KOPT-K1 (cell line): ENCODE measurements at regions not wholly inside any gene's neighbourhood (a gene's known extent, or its start where the extent isn't known, plus 50 kb on each side); places are given as distances from the start of the nearest gene placed in this dataset.
"Not testable (repeated sequence)": the region's sequence is repeated elsewhere in the genome, so short reads cannot be mapped to it uniquely, and the experiment has no call there.

Experiments
- H3K27ac ChIP-seq: fragments of 200-600 bp; sonication (generic); 2 replicates; pipeline ENCODE4 v1.5.1; 2016; ENCODE audit warnings: antibody characterized with exemption, mild to moderate bottlenecking, low read depth, low read length; ENCODE audit not compliant: poor library complexity, severe bottlenecking
- H3K36me3 ChIP-seq: fragments of 200-600 bp; sonication (generic); 2 replicates; pipeline ENCODE4 v1.5.1; 2017; ENCODE audit warnings: antibody characterized with exemption, mild to moderate bottlenecking, low read length, moderate library complexity; ENCODE audit not compliant: insufficient read depth
- H3K9me3 ChIP-seq: fragments of 200-600 bp; sonication (generic); 2 replicates; pipeline ENCODE4 v1.5.1; 2017; ENCODE audit warnings: antibody characterized with exemption, low read length, mild to moderate bottlenecking; ENCODE audit not compliant: insufficient read depth, poor library complexity, severe bottlenecking

GRCh38 chrX:43380704-43381103 is 275.4 kb upstream of the MAOA start:
- no peaks in the 10 kb centered on the region for H3K36me3 ChIP-seq
- H3K9me3 ChIP-seq: no peaks in the 10 kb centered on the region

GRCh38 chrX:43386875-43387274 is 269.2 kb upstream of the MAOA start:
- Histone ChIP-seq H3K36me3 (no peaks in the 10 kb centered on the region), H3K9me3 (no peaks in the 10 kb centered on the region), H3K27ac (no peak overlapping the region)

More at GRCh38 chrX:43380704-43381103, 275.4 kb upstream of the MAOA start:
- H3K27ac ChIP-seq: no peak overlapping the region

- no peak overlapping the region for H3K27ac ChIP-seq
- no peaks in the 10 kb centered on the region for H3K36me3 ChIP-seq
- H3K9me3 ChIP-seq: no peaks in the 10 kb centered on the region
Measured at GRCh38 chrX:43405191-43405590, 250.9 kb upstream of the MAOA start.

GRCh38 chrX:43423876-43424275 is 232.2 kb upstream of the MAOA start:
- no peaks in the 10 kb centered on the region for H3K9me3 ChIP-seq
- H3K27ac ChIP-seq: no peak overlapping the region
- no peaks in the 10 kb centered on the region for H3K36me3 ChIP-seq

- H3K9me3 ChIP-seq: no peaks in the 10 kb centered on the region
- H3K36me3 ChIP-seq: no peaks in the 10 kb centered on the region
- H3K27ac ChIP-seq: no peak overlapping the region
Measured at GRCh38 chrX:43436517-43436916, 219.6 kb upstream of the MAOA start.

- Histone ChIP-seq H3K27ac (no peak overlapping the region), H3K9me3 (peaks cover under 1% of the 10 kb centered on the region), H3K36me3 (no peaks in the 10 kb centered on the region)
Measured at GRCh38 chrX:43446752-43447151, 209.3 kb upstream of the MAOA start.

- no peaks in the 10 kb centered on the region for H3K36me3 ChIP-seq
- no peak overlapping the region for H3K27ac ChIP-seq
- peaks cover 16% of the 10 kb centered on the region for H3K9me3 ChIP-seq
Measured at GRCh38 chrX:43448688-43449087, 207.4 kb upstream of the MAOA start.

GRCh38 chrX:43450355-43450754 is 205.7 kb upstream of the MAOA start:
- H3K9me3 ChIP-seq: peaks cover 16% of the 10 kb centered on the region
- H3K27ac ChIP-seq: no peak overlapping the region
- no peaks in the 10 kb centered on the region for H3K36me3 ChIP-seq

GRCh38 chrX:43451976-43452686 is 204.0 kb upstream of the MAOA start:
- H3K9me3 ChIP-seq: peaks cover 16% of the 10 kb centered on the region
- not testable (repeated sequence) for H3K27ac ChIP-seq, H3K36me3 ChIP-seq

GRCh38 chrX:43456063-43456462 is 200.0 kb upstream of the MAOA start:
- H3K9me3 ChIP-seq: peaks cover 16% of the 10 kb centered on the region
- H3K27ac ChIP-seq: no peak overlapping the region
- H3K36me3 ChIP-seq: no peaks in the 10 kb centered on the region

- Histone ChIP-seq H3K27ac (no peak overlapping the region), H3K9me3 (peaks cover 13% of the 10 kb centered on the region), H3K36me3 (no peaks in the 10 kb centered on the region)
Measured at GRCh38 chrX:43456906-43457305, 199.2 kb upstream of the MAOA start.

GRCh38 chrX:43467608-43468234 is 188.4 kb upstream of the MAOA start:
- H3K27ac ChIP-seq: no peak overlapping the region
- no peaks in the 10 kb centered on the region for H3K9me3 ChIP-seq
- no peaks in the 10 kb centered on the region for H3K36me3 ChIP-seq

- Histone ChIP-seq H3K27ac (no peak overlapping the region), H3K9me3 (no peaks in the 10 kb centered on the region), H3K36me3 (no peaks in the 10 kb centered on the region)
Measured at GRCh38 chrX:43469391-43470054, 186.6 kb upstream of the MAOA start.

- Histone ChIP-seq H3K9me3 (no peaks in the 10 kb centered on the region), H3K36me3 (no peaks in the 10 kb centered on the region), H3K27ac (no peak overlapping the region)
Measured at GRCh38 chrX:43474321-43474720, 181.8 kb upstream of the MAOA start.

GRCh38 chrX:43479070-43479469 is 177.0 kb upstream of the MAOA start:
- H3K36me3 ChIP-seq: no peaks in the 10 kb centered on the region
- H3K27ac ChIP-seq: no peak overlapping the region
- H3K9me3 ChIP-seq: no peaks in the 10 kb centered on the region
